ENCODE measurements at regions not wholly inside any gene's neighbourhood (a gene's known extent, or its start where the extent isn't known, plus 50 kb on each side); places are given as distances from the start of the nearest gene placed in this dataset.

DNA sequence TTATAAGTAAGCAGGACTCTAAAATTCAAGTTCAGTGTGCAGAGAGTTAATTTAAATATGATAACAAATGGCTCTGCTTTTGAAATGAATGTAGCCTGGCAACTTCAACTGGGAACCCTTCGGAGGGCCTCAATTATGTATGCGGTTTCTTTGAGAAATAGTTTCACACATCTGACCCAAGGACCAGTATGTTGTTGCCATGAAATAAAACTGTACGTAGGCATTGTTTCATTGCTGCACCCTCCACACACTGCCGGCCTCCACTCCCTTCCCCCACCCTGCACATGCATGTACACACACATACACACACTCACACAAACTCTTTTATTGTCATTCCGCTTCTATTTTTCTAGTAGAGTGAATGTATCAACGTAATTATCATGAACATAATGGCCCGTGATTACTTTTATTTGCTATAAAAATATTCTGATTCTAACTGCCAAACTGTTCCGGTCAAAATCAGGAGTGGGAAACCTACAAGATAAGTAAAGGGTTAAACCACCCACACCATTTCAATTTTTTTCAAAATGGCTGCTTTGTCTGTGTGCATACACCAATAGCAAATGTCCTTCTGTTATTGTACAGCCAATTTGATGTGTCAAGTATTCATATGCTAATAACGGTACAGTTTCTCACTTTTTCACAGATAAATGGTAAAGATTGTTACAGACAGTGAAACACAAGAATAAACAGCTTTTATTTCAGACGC is 215.5 kb upstream of the TMEM161B start:
- no peak for DNase-seq

DNA sequence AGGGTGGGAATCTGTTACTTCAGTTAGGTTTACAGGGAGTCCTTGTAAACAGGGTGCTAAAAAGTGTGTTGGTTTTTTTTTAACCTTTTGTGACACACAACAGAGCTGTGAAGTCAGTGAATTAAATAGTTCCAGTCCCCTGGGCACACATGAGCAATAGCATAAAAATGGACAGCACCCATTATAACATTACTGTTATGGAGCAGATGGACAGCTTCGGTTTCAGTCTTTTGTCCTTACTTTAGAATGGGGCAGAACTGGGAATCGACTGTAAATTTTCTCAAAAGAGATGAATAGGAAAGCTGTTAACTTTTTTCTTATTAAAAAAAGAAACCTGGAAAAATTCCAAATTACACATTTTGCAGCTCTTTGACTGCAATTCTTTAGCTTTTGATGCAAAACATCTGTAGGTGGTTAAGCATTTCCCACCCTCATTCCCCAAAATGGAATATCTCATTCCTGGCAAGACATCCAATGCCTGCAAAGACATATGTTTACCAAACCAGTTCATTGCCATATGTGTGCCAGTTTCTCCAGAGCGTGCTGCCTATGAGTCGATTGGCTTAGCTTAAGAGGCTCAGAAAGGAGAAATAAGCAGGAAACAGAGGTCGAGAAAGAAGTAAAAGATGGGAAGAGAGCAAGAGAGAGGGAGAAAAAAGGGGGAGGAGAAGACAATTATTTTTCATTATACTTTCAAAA is 212.3 kb upstream of the TMEM161B start:
- DNase-seq, result no peak

DNA sequence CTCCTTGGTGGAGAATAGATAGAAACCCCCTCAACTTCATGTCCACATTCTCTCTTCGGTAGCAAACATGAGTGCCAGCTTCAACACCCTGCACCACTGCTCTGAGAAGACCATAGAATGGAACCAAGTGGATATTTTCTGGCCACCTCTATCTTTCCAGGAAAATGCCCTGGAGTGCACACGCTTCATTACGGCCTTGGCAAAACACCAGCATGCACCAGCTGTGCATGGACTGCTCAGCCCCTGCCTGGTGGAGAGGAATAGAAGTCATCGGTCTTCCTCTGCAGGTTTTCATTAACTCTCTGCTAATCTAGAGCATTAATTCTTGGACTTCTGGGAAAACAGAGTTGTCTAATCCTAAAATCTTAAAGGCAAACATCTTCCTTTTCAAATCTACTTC is 211.6 kb upstream of the TMEM161B start:
- no peak for DNase-seq

DNA sequence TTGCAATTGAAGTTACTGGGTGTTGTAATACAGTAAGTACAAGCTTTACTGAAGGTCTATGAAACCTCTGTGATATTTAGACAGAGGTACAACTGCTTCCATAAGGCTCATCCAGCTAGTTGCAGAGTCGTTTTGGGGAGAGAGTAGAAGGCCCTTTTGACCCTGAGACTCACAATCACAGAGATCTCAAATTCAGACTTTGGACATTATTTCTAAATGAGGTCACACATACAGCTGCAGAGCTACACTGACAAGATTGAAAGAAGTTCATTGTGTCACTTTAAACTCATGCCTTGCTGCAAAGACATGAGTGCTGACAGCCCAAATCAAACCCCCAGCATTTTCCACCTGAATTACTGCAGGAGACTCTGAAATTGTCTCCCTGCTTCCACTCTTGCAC is 205.9 kb upstream of the TMEM161B start:
- no peak for DNase-seq

DNA sequence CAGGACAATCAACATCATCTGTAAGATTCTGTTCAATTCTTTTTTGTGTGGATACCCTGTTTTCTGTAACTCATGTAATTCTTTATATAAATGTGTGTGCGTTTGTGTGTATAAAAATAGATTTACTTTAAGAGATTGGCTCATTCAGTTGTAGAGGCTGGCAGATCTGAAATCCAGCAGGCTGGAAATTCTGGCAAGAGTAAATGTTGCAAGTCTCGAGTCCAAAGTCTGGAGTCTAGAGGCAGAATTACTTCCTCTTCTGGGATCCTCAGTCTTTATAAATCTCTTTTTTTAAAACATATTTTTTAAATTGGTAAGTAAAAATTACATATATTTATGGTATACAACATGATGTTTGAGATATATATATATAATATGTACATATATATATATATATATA is 202.1 kb upstream of the TMEM161B start:
- DNase-seq, result no peak

DNA sequence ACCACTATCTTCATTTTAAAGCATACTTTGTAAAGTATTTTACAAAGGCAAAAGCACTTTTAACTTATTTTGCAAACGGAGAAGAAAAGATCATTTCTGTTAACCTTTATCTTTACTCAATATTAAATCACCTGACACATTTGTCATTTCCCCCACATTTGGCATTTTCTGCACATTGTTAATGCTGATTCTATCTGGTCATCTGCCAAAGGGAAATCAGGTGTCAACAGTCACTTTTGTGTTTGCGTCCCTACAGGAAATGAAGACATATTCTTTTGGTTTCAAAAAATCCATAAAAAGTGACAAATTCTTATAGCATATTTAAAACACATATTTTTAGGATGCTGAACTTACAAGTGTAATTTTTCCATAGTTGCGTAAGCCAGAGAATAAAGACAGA is 191.3 kb upstream of the TMEM161B start:
- no peak for DNase-seq

DNA sequence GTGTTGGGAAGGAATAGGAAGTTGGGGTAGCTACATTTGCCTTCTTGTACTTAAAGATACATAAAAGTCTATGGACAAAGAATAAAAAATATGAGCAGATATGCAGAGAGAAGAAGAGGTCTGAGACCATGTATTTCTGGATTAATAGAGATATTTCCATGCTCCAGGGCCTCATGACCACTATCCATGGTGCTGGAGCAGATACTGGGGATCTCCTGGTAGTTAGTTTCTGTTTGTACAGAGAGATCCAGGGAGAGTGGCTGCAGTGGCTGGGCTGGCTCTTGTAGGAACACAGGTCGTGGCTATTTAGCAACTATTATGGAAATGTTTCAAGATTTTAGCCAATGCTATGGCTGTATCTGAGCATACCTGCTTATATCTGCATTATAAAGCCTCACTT is 184.2 kb upstream of the TMEM161B start:
- DNase-seq, result no peak

DNA sequence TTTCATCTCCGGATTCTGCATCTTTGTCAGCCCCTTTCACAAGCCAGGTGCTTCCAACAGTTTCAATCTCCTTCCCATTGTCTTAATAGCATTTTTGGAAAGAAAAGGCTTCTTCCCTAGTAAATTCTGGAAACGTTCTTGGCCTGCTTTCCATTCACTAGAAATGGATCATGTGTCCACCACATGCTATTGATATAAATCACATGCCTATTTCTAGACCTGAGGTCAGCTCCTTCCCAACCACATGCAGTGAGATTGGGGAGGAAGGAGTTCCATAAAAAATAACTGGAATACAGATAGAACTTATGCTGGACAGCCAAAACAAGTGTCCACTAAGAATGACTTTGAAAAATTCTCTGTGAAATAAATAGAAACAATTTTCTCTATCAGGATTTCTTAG is 181.6 kb upstream of the TMEM161B start:
- no peak for DNase-seq

DNA sequence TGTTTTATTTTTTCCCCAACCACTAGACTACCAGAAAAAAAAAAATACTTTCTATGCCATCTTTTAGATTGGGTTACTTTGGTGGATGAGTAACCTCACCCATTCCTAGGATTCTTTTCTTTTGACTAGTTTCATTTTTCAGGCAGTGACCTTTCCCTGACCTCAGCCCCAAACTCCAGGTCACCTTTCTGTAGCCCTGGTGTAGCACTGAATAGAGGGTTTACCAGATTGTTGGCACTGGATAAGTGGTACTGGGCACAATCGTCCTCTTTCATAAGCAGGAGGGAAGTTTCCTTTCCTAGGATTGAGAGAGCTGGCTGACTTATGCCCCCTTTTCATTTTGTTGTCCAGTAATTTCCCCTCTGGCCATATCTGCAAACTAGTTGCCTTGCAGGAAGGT is 169.4 kb upstream of the TMEM161B start:
- no peak for DNase-seq

DNA sequence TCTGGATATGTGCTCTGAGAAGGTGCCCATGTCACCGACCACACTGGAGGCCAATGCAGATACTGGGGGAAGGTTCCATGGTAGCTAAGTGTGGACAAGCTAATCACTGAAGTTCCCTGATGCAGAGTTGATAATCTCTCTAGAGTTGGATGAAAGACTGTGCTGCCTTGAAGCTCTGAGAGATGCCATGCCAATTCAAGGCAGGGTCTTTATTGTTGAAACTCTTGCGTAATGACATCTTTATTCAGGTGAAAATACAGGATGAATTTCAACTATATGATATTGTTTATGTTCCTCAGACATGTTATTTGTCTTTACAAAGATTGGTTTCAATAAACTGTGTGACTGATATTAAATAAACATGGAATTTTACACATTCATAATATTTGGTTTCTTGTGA is 167.6 kb upstream of the TMEM161B start:
- no peak for DNase-seq

DNA sequence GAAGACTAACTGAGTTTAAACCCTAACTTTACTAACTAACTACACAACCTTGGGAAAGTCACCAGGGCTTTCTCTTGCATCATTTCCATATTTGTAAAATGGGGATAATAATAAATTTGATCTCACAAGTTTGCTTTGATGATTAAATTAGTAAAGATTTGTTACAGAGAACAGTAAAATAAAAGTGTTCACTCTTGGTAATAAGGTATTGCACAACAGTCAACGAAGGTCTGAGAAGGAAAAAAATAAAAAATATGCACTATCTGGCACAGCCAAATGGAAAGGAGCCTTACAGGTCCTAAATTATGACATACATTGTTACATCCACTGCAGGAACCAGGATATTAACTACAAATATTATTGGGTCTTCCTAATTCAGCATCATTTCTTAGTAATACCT is 160.0 kb upstream of the TMEM161B start:
- no peak for DNase-seq

DNA sequence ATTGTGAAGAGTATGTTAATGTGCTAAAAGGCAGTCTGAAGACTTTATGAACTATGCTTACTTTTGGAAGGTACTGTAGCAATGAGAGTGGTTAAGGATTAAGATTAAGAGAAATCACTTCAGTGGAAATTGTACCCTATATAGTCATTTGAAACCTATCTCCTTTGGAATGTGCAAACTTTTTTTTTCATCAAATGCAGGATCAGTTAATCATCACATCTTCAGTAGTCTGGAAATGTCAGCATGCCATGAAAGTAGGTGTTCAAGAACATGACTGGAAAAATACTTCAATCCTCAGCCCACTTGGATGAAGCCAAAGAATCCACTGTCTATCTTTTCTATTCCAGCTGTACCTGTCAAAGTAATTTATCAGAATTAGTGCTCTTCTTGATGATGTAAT is 157.8 kb upstream of the TMEM161B start:
- DNase-seq, result no peak

DNA sequence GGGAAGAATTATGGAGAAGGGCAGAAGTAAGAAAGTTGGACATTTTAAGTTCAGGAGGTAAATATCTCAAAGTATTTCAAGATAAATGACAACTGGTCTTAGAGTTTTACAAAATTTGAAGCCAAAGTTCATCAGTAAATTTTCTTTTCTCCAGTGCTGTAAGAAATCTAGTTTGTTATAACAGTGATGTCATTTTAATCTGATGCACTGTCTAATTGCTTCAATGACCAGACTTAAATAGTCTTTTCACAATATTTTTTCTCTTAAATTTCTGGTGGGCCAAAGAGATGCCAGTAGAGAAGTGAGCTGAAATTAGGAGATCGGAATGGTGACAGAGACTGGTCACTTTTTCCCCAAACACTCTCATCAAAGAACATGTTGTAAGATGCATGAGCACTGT is 156.5 kb upstream of the TMEM161B start:
- no peak for DNase-seq

DNA sequence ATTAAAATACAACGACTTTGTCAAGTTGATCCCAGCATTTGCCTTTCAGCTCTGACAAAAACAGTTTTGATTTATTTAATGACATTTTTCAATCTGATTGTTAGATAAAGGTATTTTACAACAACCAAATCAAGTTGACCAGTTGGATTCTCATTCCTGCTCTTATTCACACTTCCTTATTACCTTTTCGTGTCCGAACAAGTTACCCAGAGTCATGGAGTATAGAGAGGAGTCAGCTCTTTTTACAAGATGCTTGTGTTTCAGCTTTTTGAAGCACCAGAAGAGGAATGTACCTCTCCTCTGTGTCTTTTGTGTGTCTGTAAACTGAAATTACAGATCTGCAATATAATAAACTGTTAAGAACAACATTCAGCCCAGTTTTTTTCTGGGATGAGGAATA is 151.3 kb upstream of the TMEM161B start:
- DNase-seq, result no peak

DNA sequence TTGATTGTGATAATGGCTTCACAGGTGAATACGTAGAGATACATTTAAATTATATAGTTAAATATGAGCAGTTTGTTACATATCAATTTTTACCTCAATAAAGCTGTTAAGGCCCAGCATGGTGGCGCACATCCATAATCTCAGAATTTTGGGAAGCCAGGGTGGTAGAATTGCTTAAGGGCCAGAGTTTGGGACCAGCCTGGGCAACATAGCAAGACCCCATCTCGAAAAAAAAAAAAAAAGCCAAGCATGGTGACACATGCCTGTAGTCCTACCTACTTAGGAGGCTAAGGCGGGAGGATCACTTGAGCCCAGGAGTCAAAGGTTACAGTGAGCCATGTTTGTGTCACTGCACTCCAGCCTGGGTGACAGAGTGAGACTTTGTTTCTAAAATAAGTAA is 138.7 kb upstream of the TMEM161B start:
- no peak for DNase-seq

DNA sequence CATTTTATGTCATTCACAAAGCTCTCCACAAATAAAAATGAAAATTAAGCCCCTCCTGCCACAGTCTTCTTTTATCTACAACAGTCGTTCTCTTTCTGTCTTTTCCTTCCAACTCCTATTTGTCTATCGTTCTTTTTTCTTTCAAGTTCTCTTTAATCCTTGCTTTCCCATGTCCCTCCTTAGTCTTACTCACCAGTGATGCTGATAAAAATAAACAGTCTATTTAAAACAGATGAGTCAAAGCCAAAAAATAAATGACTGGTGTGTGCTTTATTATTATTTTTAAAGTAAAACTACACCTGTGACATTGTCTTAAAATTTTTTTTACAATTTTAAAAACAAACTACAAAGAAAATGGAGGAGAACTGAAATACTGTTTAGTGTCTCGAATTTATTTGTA is 137.1 kb upstream of the TMEM161B start:
- no peak for DNase-seq

DNA sequence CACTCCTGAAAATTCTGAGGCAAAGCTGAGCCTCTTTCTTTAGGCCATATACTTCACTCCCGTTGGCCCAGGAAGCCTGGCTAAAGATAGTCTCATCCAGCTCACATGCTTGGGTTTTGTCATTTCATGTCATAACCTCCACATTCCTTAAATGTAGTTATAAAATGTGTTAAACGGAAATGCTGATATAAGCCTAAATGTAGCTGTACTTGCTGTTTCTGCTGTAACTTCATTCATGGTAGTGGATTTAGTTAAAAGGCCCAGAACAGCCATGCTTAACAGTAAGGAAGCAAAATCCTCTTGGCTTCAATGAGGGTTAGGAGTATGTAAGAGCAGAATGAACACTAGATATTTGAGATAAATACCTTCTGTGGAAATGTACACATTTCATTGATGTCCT is 135.8 kb upstream of the TMEM161B start:
- DNase-seq, result no peak

DNA sequence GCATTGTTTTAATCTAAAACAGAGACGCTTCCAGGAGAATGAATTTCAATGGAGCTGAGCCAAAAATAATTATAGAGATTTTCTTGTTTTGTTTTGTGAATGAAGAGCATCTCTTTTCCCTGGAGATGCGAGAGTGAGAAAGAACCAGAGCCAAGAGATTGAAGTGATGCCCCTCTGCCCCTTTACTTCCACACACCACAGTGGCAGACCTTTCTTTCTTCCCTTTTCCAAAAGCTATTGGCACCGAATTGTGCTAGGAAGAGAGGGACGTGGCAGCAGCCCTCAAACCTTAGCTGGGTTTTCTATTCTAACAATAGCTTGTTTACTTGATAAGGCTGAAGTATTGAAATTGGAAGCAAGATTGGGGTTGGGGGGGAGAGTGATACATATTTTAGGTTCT is 133.0 kb upstream of the TMEM161B start:
- no peak for DNase-seq

DNA sequence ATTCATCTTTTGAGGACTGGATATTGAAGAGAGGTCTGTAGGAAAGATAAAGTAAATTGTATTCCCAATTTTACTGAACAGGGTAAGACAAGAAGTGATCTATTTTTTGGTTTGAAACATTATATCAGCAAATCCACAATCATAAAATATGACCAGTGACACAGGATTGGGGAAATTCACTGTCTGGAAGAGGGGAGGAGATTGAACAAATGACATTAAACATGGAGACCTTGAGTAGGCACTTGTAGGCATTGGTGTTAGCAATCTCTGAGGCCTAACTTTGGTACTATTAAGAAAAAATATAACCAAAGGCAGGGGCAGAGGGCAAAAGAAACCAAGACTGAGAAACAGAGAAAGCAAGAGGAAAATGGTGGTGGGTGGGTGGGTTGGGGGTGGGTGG is 132.6 kb upstream of the TMEM161B start:
- no peak for DNase-seq

DNA sequence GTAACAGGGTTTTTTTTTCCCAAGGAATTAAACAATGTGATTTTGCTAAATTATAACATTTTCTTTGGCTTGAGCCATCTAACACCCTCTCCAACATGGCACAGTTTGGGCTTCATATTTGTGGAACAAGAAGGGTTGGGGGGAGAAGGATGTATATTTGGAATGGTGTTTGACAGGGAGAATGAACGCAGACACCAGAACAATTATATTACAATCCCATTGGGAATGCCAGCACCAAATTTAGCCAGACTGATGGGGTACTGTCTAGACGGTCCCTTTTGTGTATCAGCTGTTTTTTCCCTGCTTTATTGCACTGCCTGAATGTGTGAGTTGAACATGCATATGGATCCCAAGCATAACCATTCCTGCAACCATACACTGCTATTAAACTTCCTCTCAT is 130.9 kb upstream of the TMEM161B start:
- no peak for DNase-seq

DNA sequence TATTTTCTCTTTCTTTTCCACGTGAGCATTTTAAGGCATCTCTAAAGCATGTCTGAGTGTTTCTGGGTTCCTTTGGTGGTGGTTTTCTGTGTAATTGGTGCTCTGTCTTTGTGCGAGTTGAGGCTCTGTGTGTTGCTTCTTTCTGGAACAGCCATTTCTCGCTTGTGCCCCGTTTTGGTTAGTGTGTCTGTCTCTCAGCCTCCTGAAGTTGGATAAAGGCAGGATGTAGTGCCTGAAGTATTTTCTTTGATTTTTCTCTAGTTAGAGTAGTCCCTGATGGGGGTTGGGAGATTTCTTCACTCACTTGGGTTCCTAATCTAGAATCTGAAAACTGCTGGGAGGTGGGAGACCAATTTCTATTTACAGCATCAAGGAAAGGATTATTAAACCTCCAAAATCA is 129.7 kb upstream of the TMEM161B start:
- no peak for DNase-seq

DNA sequence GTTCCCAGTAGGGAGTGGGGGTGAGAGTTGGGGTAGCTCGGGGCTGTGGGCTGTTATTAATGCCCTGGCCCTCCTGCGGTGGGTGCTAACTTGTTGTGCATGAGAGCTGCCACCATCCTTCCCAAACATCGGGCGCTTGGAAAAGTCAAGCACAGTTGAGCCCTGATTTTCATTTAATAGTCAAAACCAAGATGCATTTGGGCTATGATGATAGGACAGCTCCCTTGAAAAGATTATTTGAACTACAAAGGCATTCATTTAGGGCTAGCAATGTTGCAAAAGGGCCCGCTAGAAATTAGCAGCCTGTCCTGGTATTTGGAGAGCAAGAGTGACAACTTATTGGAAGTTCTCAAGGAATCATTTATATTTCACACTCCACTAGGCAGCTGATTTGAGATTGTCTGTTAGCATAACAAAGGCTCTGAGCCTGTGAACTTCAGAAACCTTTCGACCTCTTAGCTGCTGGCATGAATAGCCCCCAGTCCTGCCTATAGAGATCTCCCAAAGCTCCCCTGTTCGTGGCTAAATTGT is 128.2 kb upstream of the TMEM161B start:
- no peak for DNase-seq

DNA sequence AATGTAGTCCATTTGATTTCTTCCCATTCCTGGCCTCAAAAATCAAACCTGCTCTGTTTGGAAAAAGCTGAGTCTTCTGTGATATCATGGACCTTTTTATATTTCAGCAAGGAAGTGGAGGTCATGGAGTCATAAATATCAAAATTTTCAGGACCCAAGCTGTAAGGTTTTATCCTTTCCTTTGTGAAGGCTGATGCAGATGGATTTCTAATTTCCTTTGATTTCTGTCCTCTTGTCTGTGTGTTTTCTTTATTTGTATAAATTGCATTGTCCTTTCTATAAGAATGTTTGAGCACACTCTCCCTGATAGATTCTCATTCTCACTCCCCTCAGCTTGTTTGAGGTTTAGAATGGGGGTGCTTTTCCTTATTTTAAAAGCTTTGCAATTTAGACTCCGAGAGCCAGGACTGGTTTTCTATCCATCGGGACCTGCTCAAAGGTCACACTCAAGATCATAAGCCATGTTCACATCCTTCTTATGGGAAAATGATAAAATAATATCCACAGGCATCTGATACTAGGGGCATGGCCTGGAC is 127.4 kb upstream of the TMEM161B start:
- DNase-seq, result no peak

DNA sequence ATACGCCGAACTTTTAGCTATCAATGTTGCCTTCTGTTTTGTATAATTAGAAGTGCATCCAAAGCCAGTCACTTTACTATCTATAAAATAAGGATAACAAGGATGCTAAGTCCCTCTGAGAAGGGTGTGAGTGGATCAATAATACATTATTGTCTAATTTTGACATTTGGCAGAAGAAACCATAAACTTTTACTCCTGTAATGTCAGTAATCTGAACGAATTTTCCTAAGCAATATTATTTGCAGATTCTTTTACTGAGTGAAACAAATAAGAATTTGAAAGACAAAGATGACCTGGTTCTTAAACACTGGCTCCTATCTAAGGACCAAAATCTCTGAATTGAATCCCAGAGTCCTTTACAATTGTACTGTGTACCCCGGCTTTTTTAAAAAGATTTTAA is 126.6 kb upstream of the TMEM161B start:
- no peak for DNase-seq
